NCI-H1105 treated with DMSO at 0.1 percent for 48 hours (cell line): ENCODE measurements at regions not wholly inside any gene's neighbourhood (a gene's known extent, or its start where the extent isn't known, plus 50 kb on each side); places are given as distances from the start of the nearest gene placed in this dataset.
A peak's percentile ranks its signal among the peaks of the same experiment; 100 is the strongest.
"Not testable (repeated sequence)": the region's sequence is repeated elsewhere in the genome, so short reads cannot be mapped to it uniquely, and the experiment has no call there.

Experiments used
- DNase-seq: peaks from one replicate; lab custom pipeline; 2025; lab: John Stamatoyannopoulos, UW

GRCh38 chr5:61215996-61216395 lies 53.7 kb upstream of the SMIM15 start:
- DNase-seq = no peak

- DNase-seq = no peak
Measured at GRCh38 chr5:61216741-61217140, 54.5 kb upstream of the SMIM15 start.

- no peak for DNase-seq
Measured at GRCh38 chr5:61217214-61217613, 54.9 kb upstream of the SMIM15 start.

- no peak for DNase-seq
Measured at GRCh38 chr5:61228229-61228628, 66.0 kb upstream of the SMIM15 start.

- DNase-seq = no peak
Measured at GRCh38 chr5:61228691-61229280, 66.5 kb upstream of the SMIM15 start.

GRCh38 chr5:61229416-61229815 lies 67.1 kb upstream of the SMIM15 start:
- DNase-seq = no peak

- no peak for DNase-seq
Measured at GRCh38 chr5:61230492-61230891, 68.2 kb upstream of the SMIM15 start.

- DNase-seq = no peak
Measured at GRCh38 chr5:61231813-61232212, 69.5 kb upstream of the SMIM15 start.

GRCh38 chr5:61232490-61233050 lies 70.3 kb upstream of the SMIM15 start:
- DNase-seq = no peak

GRCh38 chr5:61234019-61234418 lies 71.8 kb upstream of the SMIM15 start:
- DNase-seq = no peak

- not testable (repeated sequence) for DNase-seq
Measured at GRCh38 chr5:61236715-61237114, 74.4 kb upstream of the SMIM15 start.

- DNase-seq = no peak
Measured at GRCh38 chr5:61245486-61245885, 83.2 kb upstream of the SMIM15 start.

GRCh38 chr5:61245936-61246335 lies 83.7 kb upstream of the SMIM15 start:
- no peak for DNase-seq

- DNase-seq = no peak
Measured at GRCh38 chr5:61246768-61247307, 84.6 kb upstream of the SMIM15 start.

- no peak for DNase-seq
Measured at GRCh38 chr5:61251874-61252642, 80.0 kb upstream of the ZSWIM6 start.

- no peak for DNase-seq
Measured at GRCh38 chr5:61252643-61252925, 79.5 kb upstream of the ZSWIM6 start.

GRCh38 chr5:61253547-61253946 lies 78.5 kb upstream of the ZSWIM6 start:
- DNase-seq = no peak

- DNase-seq = no peak
Measured at GRCh38 chr5:61254969-61255555, 77.0 kb upstream of the ZSWIM6 start.

- peak; percentile 3 for DNase-seq
Measured at GRCh38 chr5:61256474-61256873, 75.6 kb upstream of the ZSWIM6 start.

- DNase-seq = no peak
Measured at GRCh38 chr5:61257421-61257820, 74.6 kb upstream of the ZSWIM6 start.

GRCh38 chr5:61261136-61261535 lies 70.9 kb upstream of the ZSWIM6 start:
- DNase-seq = no peak

GRCh38 chr5:61262080-61262479 lies 70.0 kb upstream of the ZSWIM6 start:
- no peak for DNase-seq

GRCh38 chr5:61263072-61263471 lies 69.0 kb upstream of the ZSWIM6 start:
- no peak for DNase-seq
